ENCODE measurements at regions not wholly inside any gene's neighbourhood (a gene's known extent, or its start where the extent isn't known, plus 50 kb on each side); places are given as distances from the start of the nearest gene placed in this dataset.

GRCh38 chr10:107433605-107434004 lies 269.1 kb upstream of the SORCS1 start:
- no peaks in the 10 kb centered on the region for H3K4me1 ChIP-seq
- H3K4me2 ChIP-seq: no peak overlapping the region
- no peak for ATAC-seq
- 0 out of 3 replicates have a peak, but pooled peaks cover 2% of the 10 kb centered on the region for H3K9me3 ChIP-seq
- POLR2A ChIA-PET: no interaction called here
- no peak for FAIRE-seq
- H3K4me3 ChIP-seq: no peak overlapping the region
- no peak for DNase-seq (ENCODE audit: low read depth in 1 of 2, low spot score in 1 of 2)
- 6% methylated on average over 3 of the region's 3 CpGs for WGBS (ENCODE audit: missing lambda C conversion rate)
- no peak overlapping the region for H3K27ac ChIP-seq
- CTCF ChIA-PET: interaction anchor here (1.0 kb wide), 1 partner anchor 10 kb away, joined by 6 read pairs; no protein-coding TSS in a partner anchor
- TF ChIP-seq CHD2 (IDR thresholded peaks at IDR 0.05; ENCODE audit: low read length, partially characterized antibody) (no peak), ELK1 (IDR thresholded peaks at IDR 0.05; ENCODE audit: low read depth, low read length) (no peak), KDM5A (IDR thresholded peaks at IDR 0.05) (no peak), MAZ (IDR thresholded peaks at IDR 0.05; ENCODE audit: borderline replicate concordance, low read depth, low read length) (no peak), SREBF2 (IDR thresholded peaks at IDR 0.05) (no peak)

- ChIA-PET POLR2A (no interaction called here), CTCF (interaction anchor here (0.6 kb wide), 1 partner anchor 963 kb away, joined by 4 read pairs; no protein-coding TSS in a partner anchor)
- no peak for DNase-seq (ENCODE audit: low read depth in 1 of 2, low spot score in 1 of 2)
Observed at GRCh38 chr10:107430446-107430845, 265.9 kb upstream of the SORCS1 start.

GRCh38 chr10:107427016-107427415 lies 262.5 kb upstream of the SORCS1 start:
- Histone ChIP-seq H3K9me3 (0 out of 3 replicates have a peak, but pooled peaks cover 3% of the 10 kb centered on the region), H3K4me1 (no peaks in the 10 kb centered on the region), H3K4me3 (no peak overlapping the region), H3K4me2 (no peak overlapping the region), H3K27ac (no peak overlapping the region)
- TF ChIP-seq BCL3 (IDR thresholded peaks at IDR 0.05) (no peak), CBX8 (IDR thresholded peaks at IDR 0.05) (no peak), ZC3H11A (IDR thresholded peaks at IDR 0.05) (no peak), RARB (CRISPR knock-in tag; IDR thresholded peaks at IDR 0.05) (no peak), KDM5A (IDR thresholded peaks at IDR 0.05) (no peak), MYC (IDR thresholded peaks at IDR 0.05; ENCODE audit: borderline replicate concordance, low read length) (no peak), NFE2L2 (conservative IDR thresholded peaks at IDR 0.05; ENCODE audit: low read length) (no peak), RNF2 (IDR thresholded peaks at IDR 0.05; ENCODE audit: borderline replicate concordance, low read depth) (no peak), RFX5 (IDR thresholded peaks at IDR 0.05) (no peak), EP300 (IDR thresholded peaks at IDR 0.05) (no peak), PHF8 (IDR thresholded peaks at IDR 0.05; ENCODE audit: borderline replicate concordance, low read depth) (no peak)
- TF ChIP-seq, protein P1, sequence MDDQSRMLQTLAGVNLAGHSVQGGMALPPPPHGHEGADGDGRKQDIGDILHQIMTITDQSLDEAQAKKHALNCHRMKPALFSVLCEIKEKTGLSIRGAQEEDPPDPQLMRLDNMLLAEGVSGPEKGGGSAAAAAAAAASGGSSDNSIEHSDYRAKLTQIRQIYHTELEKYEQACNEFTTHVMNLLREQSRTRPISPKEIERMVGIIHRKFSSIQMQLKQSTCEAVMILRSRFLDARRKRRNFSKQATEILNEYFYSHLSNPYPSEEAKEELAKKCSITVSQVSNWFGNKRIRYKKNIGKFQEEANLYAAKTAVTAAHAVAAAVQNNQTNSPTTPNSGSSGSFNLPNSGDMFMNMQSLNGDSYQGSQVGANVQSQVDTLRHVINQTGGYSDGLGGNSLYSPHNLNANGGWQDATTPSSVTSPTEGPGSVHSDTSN (IDR thresholded peaks at IDR 0.05): no peak
- ChIA-PET CTCF (no interaction called here), POLR2A (no interaction called here)
- ATAC-seq: no peak
- WGBS (ENCODE audit: missing lambda C conversion rate): 49% methylated on average over 5 of the region's 5 CpGs
- no peak for DNase-seq (ENCODE audit: low read depth in 1 of 2, low spot score in 1 of 2)
- FAIRE-seq: no peak

More at GRCh38 chr10:107430446-107430845, 265.9 kb upstream of the SORCS1 start:
- TF ChIP-seq HOXB5 (CRISPR knock-in tag; IDR thresholded peaks at IDR 0.05) (no peak), CBX2 (IDR thresholded peaks at IDR 0.05; ENCODE audit: borderline replicate concordance, low read depth) (no peak), PHF8 (IDR thresholded peaks at IDR 0.05; ENCODE audit: borderline replicate concordance, low read depth) (no peak), HDAC2 (IDR thresholded peaks at IDR 0.05) (no peak), MAX (IDR thresholded peaks at IDR 0.05) (no peak), CBX8 (IDR thresholded peaks at IDR 0.05) (no peak), CHD4 (IDR thresholded peaks at IDR 0.05; ENCODE audit: borderline replicate concordance) (no peak), RARB (CRISPR knock-in tag; IDR thresholded peaks at IDR 0.05) (no peak)
- TF ChIP-seq, protein P1 (IDR thresholded peaks at IDR 0.05): no peak
- TF ChIP-seq, protein P2, sequence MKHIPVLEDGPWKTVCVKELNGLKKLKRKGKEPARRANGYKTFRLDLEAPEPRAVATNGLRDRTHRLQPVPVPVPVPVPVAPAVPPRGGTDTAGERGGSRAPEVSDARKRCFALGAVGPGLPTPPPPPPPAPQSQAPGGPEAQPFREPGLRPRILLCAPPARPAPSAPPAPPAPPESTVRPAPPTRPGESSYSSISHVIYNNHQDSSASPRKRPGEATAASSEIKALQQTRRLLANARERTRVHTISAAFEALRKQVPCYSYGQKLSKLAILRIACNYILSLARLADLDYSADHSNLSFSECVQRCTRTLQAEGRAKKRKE (CRISPR knock-in tag; IDR thresholded peaks at IDR 0.05; ENCODE audit: low read depth): no peak
- H3K4me2 ChIP-seq: no peak overlapping the region
- H3K27ac ChIP-seq: no peak overlapping the region
- H3K4me3 ChIP-seq: no peak overlapping the region
- ATAC-seq: no peak
- no peak for FAIRE-seq
- H3K4me1 ChIP-seq: no peaks in the 10 kb centered on the region
- WGBS (ENCODE audit: missing lambda C conversion rate): 26% methylated on average over 6 of the region's 6 CpGs
- 0 out of 3 replicates have a peak, but pooled peaks cover 3% of the 10 kb centered on the region for H3K9me3 ChIP-seq
